Neural crest cell (in vitro differentiated cells): ENCODE measurements at regions not wholly inside any gene's neighbourhood (a gene's known extent, or its start where the extent isn't known, plus 50 kb on each side); places are given as distances from the start of the nearest gene placed in this dataset.

Source experiments
- DNase-seq: peaks from one replicate; pipeline ENCODE4 v3.0.0; 2021; ENCODE audit warnings: low read depth, mixed read lengths, low spot score
- H3K27ac Mint-ChIP-seq: one replicate; pipeline ENCODE4 v1.8.0; 2021; ENCODE audit warnings: mild to moderate bottlenecking, mixed read lengths; ENCODE audit not compliant: unreplicated experiment
- H3K27me3 Mint-ChIP-seq: 2 replicates; pipeline ENCODE4 v1.8.0; 2021; ENCODE audit warnings: low read depth, mild to moderate bottlenecking, mixed read lengths
- H3K36me3 Mint-ChIP-seq: 2 replicates; pipeline ENCODE4 v1.8.0; 2021; ENCODE audit warnings: low read depth, mild to moderate bottlenecking, mixed read lengths
- H3K4me1 Mint-ChIP-seq: 2 replicates; pipeline ENCODE4 v1.8.0; 2021; ENCODE audit warnings: mixed read lengths
- H3K4me3 Mint-ChIP-seq: one replicate; pipeline ENCODE4 v1.8.0; 2021; ENCODE audit warnings: mild to moderate bottlenecking, mixed read lengths
- H3K9me3 Mint-ChIP-seq: 2 replicates; pipeline ENCODE4 v1.8.0; 2021; ENCODE audit warnings: mixed read lengths
- TF ChIP-seq, protein P1 (sequence below): fragments of 200-600 bp; sonication (generic); conservative IDR thresholded peaks from 2 replicates; pipeline ENCODE4 v1.5.0; 2021; ENCODE audit warnings: antibody characterized with exemption, mild to moderate bottlenecking

DNA sequence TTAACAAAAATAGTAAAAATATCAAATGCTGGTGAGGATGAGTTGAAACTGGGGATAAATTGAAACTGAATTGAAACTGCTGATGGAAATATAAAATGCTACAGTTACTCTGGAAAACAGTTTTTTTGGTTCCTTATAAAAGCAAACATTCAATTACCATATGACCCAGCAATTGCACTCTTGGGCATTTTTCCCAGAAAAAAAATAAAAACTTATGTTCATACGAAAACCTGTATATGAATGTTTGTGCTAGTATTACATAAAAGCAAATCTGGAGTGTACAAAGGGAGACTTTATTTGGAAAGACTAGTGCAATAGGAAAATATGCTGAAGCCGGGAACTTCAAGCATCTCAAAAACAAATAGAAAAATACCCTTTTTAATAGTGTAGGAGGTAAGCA, 857.9 kb upstream of the CADM2 start:
- H3K27me3 Mint-ChIP-seq = no peaks in the 10 kb centered on the region
- H3K4me1 Mint-ChIP-seq = no peaks in the 10 kb centered on the region
- H3K36me3 Mint-ChIP-seq = no peaks in the 10 kb centered on the region
- TF ChIP-seq, protein P1, sequence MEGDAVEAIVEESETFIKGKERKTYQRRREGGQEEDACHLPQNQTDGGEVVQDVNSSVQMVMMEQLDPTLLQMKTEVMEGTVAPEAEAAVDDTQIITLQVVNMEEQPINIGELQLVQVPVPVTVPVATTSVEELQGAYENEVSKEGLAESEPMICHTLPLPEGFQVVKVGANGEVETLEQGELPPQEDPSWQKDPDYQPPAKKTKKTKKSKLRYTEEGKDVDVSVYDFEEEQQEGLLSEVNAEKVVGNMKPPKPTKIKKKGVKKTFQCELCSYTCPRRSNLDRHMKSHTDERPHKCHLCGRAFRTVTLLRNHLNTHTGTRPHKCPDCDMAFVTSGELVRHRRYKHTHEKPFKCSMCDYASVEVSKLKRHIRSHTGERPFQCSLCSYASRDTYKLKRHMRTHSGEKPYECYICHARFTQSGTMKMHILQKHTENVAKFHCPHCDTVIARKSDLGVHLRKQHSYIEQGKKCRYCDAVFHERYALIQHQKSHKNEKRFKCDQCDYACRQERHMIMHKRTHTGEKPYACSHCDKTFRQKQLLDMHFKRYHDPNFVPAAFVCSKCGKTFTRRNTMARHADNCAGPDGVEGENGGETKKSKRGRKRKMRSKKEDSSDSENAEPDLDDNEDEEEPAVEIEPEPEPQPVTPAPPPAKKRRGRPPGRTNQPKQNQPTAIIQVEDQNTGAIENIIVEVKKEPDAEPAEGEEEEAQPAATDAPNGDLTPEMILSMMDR = no peak
- DNase-seq = no peak
- peaks cover 5% of the 10 kb centered on the region for H3K9me3 Mint-ChIP-seq
- H3K4me3 Mint-ChIP-seq = no peak overlapping the region
- no peak overlapping the region for H3K27ac Mint-ChIP-seq

DNA sequence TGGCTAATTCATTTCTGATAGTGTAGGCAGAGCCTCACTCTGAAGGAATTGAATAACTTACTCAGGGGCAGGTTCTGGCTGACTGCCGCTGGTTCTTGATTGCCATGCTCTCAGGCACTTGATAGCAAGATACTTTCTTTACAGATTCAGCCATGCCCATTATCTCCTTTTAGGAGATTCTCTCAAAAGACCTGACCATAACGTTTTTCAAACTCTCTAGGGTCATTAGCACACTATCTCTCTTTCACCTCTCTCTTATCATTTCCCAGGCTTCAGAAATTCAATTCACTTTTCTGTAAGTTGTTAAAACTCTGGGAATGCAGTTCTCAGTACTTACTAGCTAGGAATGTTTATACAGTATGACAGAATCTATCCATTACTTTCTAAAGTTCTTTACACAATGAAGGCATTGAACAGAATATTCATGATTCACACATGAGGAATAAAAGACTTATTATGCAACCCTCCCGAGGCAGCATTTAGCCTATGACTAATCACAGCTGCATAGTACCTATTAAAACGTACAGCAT, 850.3 kb upstream of the CADM2 start:
- Mint-ChIP-seq H3K36me3 (no peaks in the 10 kb centered on the region), H3K27ac (peak overlapping the region; percentile 97), H3K27me3 (no peaks in the 10 kb centered on the region), H3K4me3 (peak overlapping the region; percentile 7), H3K4me1 (peaks cover 37% of the 10 kb centered on the region), H3K9me3 (peaks cover 12% of the 10 kb centered on the region)
- TF ChIP-seq, protein P1 = no peak
- DNase-seq = no peak

DNA sequence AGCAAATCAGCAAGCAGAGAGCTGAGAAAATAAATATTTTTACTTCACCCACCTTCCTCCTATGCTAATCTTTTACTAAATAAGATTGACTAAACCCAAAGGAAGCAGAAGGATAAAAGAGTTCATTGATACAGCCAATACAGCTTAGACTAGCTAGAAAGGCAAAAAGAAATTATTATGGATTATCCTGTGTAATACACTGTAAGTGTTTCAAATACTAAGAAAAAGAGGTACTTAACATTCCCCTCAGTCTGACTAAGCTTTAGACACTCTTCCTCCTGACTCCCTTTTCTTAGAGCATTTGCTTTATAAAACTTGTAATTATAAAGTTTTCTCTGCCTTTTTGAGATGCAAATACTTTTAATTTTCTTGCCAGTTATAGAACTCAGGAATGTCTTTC, 848.9 kb upstream of the CADM2 start:
- Mint-ChIP-seq H3K36me3 (no peaks in the 10 kb centered on the region), H3K4me3 (no peak overlapping the region), H3K4me1 (peaks cover 37% of the 10 kb centered on the region), H3K27ac (peak overlapping the region; percentile 78), H3K9me3 (peaks cover 12% of the 10 kb centered on the region), H3K27me3 (no peaks in the 10 kb centered on the region)
- TF ChIP-seq, protein P1 = no peak
- DNase-seq = no peak

DNA sequence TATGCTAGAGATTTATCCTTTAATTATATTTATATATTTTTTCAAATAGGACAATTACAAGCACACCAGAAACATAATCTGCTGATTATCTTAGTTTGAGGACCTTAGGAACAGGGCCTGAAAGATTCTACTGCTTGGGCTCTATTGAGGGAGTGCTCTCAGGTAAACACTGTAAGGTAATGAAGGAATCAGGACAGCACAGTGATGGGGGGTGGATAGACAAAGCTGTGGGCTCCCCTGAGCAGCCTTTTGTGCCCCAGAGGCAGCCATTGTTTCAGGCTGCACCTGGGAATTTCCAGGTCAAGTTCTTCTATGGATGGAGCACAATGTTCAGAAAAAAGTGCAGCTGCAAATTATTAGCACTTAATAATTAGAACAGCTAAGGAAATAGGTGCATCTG, 848.0 kb upstream of the CADM2 start:
- Mint-ChIP-seq H3K27ac (no peak overlapping the region), H3K4me3 (no peak overlapping the region), H3K9me3 (peaks cover 12% of the 10 kb centered on the region), H3K36me3 (peaks cover 4% of the 10 kb centered on the region), H3K27me3 (no peaks in the 10 kb centered on the region), H3K4me1 (peaks cover 37% of the 10 kb centered on the region)
- TF ChIP-seq, protein P1 = no peak
- DNase-seq = no peak

DNA sequence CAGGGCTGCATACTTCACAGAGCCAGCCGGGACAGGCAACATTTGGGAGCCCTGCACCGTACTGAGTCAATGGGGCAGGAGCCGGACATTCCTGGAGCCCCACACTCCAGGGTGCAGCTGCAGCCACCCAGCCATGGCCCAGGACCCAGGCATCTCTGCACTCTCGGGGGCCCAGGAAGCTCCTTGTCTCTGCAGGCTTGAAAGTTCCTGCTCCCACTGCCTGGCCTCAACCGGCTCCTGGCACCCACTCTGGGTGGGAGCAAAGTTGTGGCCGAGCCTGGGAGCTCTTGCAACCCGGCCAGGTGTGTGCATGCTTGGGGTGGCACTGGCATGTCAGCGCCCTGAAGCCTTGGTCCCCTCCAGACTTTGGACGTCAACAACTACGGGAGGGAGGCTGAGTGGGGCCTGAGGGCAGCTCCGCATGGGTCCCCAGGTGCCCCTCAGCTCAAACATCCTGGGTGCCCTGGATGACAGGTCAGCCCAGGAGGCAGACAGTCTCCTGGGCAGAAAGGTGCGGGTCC, 833.5 kb upstream of the CADM2 start:
- no peaks in the 10 kb centered on the region for H3K36me3 Mint-ChIP-seq
- TF ChIP-seq, protein P1 = no peak
- H3K4me3 Mint-ChIP-seq = no peak overlapping the region
- no peak overlapping the region for H3K27ac Mint-ChIP-seq
- no peak for DNase-seq
- H3K27me3 Mint-ChIP-seq = no peaks in the 10 kb centered on the region
- H3K4me1 Mint-ChIP-seq = no peaks in the 10 kb centered on the region
- peaks cover 3% of the 10 kb centered on the region for H3K9me3 Mint-ChIP-seq
